ENCODE measurements at regions not wholly inside any gene's neighbourhood (a gene's known extent, or its start where the extent isn't known, plus 50 kb on each side); places are given as distances from the start of the nearest gene placed in this dataset.

DNA sequence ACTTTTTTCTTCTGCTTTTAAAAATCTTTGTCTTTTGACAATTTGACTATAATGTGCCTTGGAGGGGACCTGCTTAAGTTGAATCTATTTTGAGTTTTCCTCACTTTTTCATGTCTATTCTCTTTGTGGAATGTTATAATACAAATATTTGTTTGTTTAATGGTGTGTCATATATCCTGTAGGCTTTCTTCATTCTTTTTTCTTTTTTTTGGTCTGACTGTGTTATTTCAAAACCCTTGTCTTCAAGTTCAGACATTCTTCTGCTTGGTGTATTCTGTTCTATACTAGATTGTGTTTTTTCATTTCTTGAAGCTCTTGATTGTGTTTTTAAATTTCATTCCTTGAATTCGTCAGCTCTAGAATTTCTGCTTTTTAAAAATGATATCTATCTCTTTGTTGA, 228.2 kb downstream of the STK31 start:
- Histone ChIP-seq H3K27ac (ENCODE audit: insufficient read depth, low read depth, low read length) (no peak overlapping the region), H2AFZ (ENCODE audit: low read depth, low read length) (no peak overlapping the region), H4K20me1 (replicated peaks; ENCODE audit: control insufficient read depth, extremely low read depth, insufficient read depth, low read length) (no peaks in the 10 kb centered on the region), H3K4me1 (ENCODE audit: control insufficient read depth, extremely low read depth, insufficient read depth, low read length) (no peaks in the 10 kb centered on the region), H3K79me2 (ENCODE audit: control insufficient read depth, insufficient read depth, low read length) (no peaks in the 10 kb centered on the region), H3K9me3 (replicated peaks; ENCODE audit: control insufficient read depth, insufficient read depth, low read length) (no peaks in the 10 kb centered on the region), H3K4me3 (replicated peaks in 1 of 3; ENCODE audit: insufficient read depth in 1 of 3, low read depth in 1 of 3, low read length in 3 of 3) (no peak overlapping the region), H3K36me3 (ENCODE audit: control insufficient read depth in 2 of 2, extremely low read depth in 1 of 2, insufficient read depth in 2 of 2, low read length in 2 of 2) (no peaks in the 10 kb centered on the region), H3K9ac (replicated peaks; ENCODE audit: extremely low read depth, insufficient read depth, low read length) (no peak overlapping the region), H3K27me3 (ENCODE audit: control insufficient read depth in 2 of 2, insufficient read depth in 2 of 2, low read length in 2 of 2) (no peaks in the 10 kb centered on the region), H3K9me1 (replicated peaks; ENCODE audit: control insufficient read depth, extremely low read depth, insufficient read depth, low read length) (no peaks in the 10 kb centered on the region), H3K4me2 (ENCODE audit: insufficient read depth, low read length) (no peak overlapping the region)
- DNase-seq (ENCODE audit: low read depth, low spot score), result no peak
- intact Hi-C loops (cut with micrococcal nuclease) (loop anchor here (10.0 kb wide), 1 partner anchor 727 kb away; no protein-coding TSS in a partner anchor), dilution Hi-C loops (cut with MboI; ENCODE audit: extremely low pct_ligation_motif_present, low sequenced_read_pairs) (no loop called here)
- no peak for FAIRE-seq
- ChIA-PET POLR2A (no interaction called here), CTCF (no interaction called here)
- TF ChIP-seq, protein P1, sequence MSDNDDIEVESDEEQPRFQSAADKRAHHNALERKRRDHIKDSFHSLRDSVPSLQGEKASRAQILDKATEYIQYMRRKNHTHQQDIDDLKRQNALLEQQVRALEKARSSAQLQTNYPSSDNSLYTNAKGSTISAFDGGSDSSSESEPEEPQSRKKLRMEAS (IDR thresholded peaks at IDR 0.05; ENCODE audit: insufficient read depth, insufficient read length), result no peak
- TF ChIP-seq MYC (IDR thresholded peaks at IDR 0.05; ENCODE audit: low read depth, low read length) (no peak), POLR2A (IDR thresholded peaks at IDR 0.05; ENCODE audit: low read depth, low read length) (no peak), JUN (IDR thresholded peaks at IDR 0.05; ENCODE audit: borderline replicate concordance, insufficient read depth, insufficient read length, low read depth) (no peak), FOS (IDR thresholded peaks at IDR 0.05; ENCODE audit: borderline replicate concordance, insufficient read depth, low read length) (no peak), GATA2 (IDR thresholded peaks at IDR 0.05; ENCODE audit: insufficient read depth, insufficient read length, low read depth, low read length) (no peak), EZH2 (IDR thresholded peaks at IDR 0.05; ENCODE audit: borderline replicate concordance, low read depth, low read length, severe bottlenecking) (no peak), POLR2AphosphoS5 (IDR thresholded peaks at IDR 0.05; ENCODE audit: insufficient read depth, low read depth, low read length) (no peak)
- TF ChIP-seq, protein P2, sequence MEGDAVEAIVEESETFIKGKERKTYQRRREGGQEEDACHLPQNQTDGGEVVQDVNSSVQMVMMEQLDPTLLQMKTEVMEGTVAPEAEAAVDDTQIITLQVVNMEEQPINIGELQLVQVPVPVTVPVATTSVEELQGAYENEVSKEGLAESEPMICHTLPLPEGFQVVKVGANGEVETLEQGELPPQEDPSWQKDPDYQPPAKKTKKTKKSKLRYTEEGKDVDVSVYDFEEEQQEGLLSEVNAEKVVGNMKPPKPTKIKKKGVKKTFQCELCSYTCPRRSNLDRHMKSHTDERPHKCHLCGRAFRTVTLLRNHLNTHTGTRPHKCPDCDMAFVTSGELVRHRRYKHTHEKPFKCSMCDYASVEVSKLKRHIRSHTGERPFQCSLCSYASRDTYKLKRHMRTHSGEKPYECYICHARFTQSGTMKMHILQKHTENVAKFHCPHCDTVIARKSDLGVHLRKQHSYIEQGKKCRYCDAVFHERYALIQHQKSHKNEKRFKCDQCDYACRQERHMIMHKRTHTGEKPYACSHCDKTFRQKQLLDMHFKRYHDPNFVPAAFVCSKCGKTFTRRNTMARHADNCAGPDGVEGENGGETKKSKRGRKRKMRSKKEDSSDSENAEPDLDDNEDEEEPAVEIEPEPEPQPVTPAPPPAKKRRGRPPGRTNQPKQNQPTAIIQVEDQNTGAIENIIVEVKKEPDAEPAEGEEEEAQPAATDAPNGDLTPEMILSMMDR (IDR thresholded peaks at IDR 0.05; ENCODE audit: extremely low read depth in 1 of 2, insufficient read depth in 1 of 2, low read depth in 1 of 2, low read length in 2 of 2), result no peak
- BruUV-seq (replicated peaks), result no TSS peak

All from endothelial cell of umbilical vein (primary cell).